ENCODE measurements at regions not wholly inside any gene's neighbourhood (a gene's known extent, or its start where the extent isn't known, plus 50 kb on each side); places are given as distances from the start of the nearest gene placed in this dataset.

GRCh38 chr22:47298017-47298785, 535.8 kb downstream of the TBC1D22A start:
- no peak for DNase-seq (ENCODE audit: low spot score)
- peak; percentile 30 for FAIRE-seq

GRCh38 chr22:47297261-47298016, 535.0 kb downstream of the TBC1D22A start:
- FAIRE-seq (no peak), DNase-seq (ENCODE audit: low spot score) (no peak)

- FAIRE-seq (no peak), DNase-seq (ENCODE audit: low spot score) (no peak)
Measured at GRCh38 chr22:47296405-47297260, 534.2 kb downstream of the TBC1D22A start.

- no peak for FAIRE-seq
- no peak for DNase-seq (ENCODE audit: low spot score)
Measured at GRCh38 chr22:47295982-47296381, 533.5 kb downstream of the TBC1D22A start.

GRCh38 chr22:47295226-47295901, 532.9 kb downstream of the TBC1D22A start:
- FAIRE-seq (no peak), DNase-seq (ENCODE audit: low spot score) (no peak)

- DNase-seq (ENCODE audit: low spot score) (no peak), FAIRE-seq (no peak)
Measured at GRCh38 chr22:47294576-47294975, 532.1 kb downstream of the TBC1D22A start.

GRCh38 chr22:47294222-47294532, 531.7 kb downstream of the TBC1D22A start:
- no peak for FAIRE-seq
- DNase-seq (ENCODE audit: low spot score) = no peak

GRCh38 chr22:47293368-47294221, 531.1 kb downstream of the TBC1D22A start:
- no peak for FAIRE-seq
- no peak for DNase-seq (ENCODE audit: low spot score)

- FAIRE-seq (no peak), DNase-seq (ENCODE audit: low spot score) (no peak)
Measured at GRCh38 chr22:47292546-47293320, 530.3 kb downstream of the TBC1D22A start.

- FAIRE-seq (no peak), DNase-seq (ENCODE audit: low spot score) (no peak)
Measured at GRCh38 chr22:47291565-47292495, 529.4 kb downstream of the TBC1D22A start.

- FAIRE-seq (no peak), DNase-seq (ENCODE audit: low spot score) (no peak)
Measured at GRCh38 chr22:47290706-47291430, 528.4 kb downstream of the TBC1D22A start.

- FAIRE-seq (no peak), DNase-seq (ENCODE audit: low spot score) (no peak)
Measured at GRCh38 chr22:47289336-47289985, 527.0 kb downstream of the TBC1D22A start.

- no peak for FAIRE-seq
Measured at GRCh38 chr22:47288680-47289079, 526.2 kb downstream of the TBC1D22A start.

GRCh38 chr22:47287516-47287915, 525.1 kb downstream of the TBC1D22A start:
- DNase-seq (ENCODE audit: low spot score) (no peak), FAIRE-seq (no peak)

More at GRCh38 chr22:47288680-47289079, 526.2 kb downstream of the TBC1D22A start:
- no peak for DNase-seq (ENCODE audit: low spot score)

GRCh38 chr22:47286590-47286989, 524.1 kb downstream of the TBC1D22A start:
- no peak for FAIRE-seq
- DNase-seq (ENCODE audit: low spot score) = no peak

- FAIRE-seq = no peak
- DNase-seq (ENCODE audit: low spot score) = no peak
Measured at GRCh38 chr22:47285981-47286380, 523.5 kb downstream of the TBC1D22A start.

- no peak for FAIRE-seq
Measured at GRCh38 chr22:47284822-47285221, 522.4 kb downstream of the TBC1D22A start.

More at GRCh38 chr22:47284822-47285221, 522.4 kb downstream of the TBC1D22A start:
- no peak for DNase-seq (ENCODE audit: low spot score)
